ENCODE measurements at regions not wholly inside any gene's neighbourhood (a gene's known extent, or its start where the extent isn't known, plus 50 kb on each side); places are given as distances from the start of the nearest gene placed in this dataset.

- TF ChIP-seq, protein P1, sequence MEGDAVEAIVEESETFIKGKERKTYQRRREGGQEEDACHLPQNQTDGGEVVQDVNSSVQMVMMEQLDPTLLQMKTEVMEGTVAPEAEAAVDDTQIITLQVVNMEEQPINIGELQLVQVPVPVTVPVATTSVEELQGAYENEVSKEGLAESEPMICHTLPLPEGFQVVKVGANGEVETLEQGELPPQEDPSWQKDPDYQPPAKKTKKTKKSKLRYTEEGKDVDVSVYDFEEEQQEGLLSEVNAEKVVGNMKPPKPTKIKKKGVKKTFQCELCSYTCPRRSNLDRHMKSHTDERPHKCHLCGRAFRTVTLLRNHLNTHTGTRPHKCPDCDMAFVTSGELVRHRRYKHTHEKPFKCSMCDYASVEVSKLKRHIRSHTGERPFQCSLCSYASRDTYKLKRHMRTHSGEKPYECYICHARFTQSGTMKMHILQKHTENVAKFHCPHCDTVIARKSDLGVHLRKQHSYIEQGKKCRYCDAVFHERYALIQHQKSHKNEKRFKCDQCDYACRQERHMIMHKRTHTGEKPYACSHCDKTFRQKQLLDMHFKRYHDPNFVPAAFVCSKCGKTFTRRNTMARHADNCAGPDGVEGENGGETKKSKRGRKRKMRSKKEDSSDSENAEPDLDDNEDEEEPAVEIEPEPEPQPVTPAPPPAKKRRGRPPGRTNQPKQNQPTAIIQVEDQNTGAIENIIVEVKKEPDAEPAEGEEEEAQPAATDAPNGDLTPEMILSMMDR (IDR thresholded peaks at IDR 0.05): no peak
- TF ChIP-seq POLR2A (IDR thresholded peaks at IDR 0.05): no peak
- no peak for TF ChIP-seq POLR2AphosphoS5 (IDR thresholded peaks at IDR 0.05)
These were observed 249.4 kb downstream of the FAM170A start for GRCh38 chr5:119878712-119879111.
